ENCODE measurements at regions not wholly inside any gene's neighbourhood (a gene's known extent, or its start where the extent isn't known, plus 50 kb on each side); places are given as distances from the start of the nearest gene placed in this dataset.
A peak's percentile ranks its signal among the peaks of the same experiment; 100 is the strongest.

DNA sequence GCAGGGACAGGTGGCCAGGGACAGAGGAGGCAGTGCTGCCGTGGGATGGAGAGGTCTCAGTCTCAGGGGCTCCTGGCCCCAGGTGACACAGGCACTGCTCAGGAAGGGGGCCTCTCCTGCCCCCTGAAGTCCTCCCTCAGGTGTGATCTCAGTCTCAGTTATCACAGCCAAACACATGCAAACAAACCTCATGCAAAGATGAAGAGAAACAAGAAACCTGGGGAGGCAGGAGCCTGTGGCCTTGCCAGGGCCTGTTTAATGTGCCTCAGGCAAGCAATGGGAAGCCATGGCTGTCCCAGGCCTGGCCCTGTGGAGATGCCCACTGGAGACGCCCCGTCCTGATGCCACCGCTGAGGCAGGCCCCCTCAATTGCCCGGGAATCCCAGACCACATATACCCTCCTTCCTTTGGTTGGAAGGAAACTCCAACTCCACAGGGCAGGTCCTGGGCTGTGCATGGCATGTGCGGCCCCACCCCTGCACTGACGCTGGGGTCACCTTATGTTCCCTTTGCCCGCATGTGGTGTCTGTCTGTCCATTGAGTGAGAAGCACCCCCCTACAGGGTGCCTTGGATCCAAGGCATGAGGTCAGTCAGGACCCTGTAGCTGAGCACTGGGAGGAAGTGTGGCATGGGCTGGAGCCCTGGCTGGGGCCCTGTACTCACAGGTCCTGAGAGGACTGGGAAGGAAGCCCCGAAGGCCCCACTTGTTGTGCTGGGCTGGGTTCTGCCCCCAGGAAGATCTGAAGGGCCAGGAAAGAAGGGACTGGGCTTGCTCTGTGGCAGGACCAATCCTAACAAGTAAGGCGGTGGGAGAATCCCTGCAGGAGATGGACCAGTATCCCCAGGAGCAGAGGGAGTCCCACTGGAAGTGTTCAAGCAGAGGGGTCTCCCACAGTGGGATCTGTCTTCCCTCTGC, 68.8 kb upstream of the RAB6C start:
- H3K9me3 ChIP-seq: no peaks in the 10 kb centered on the region
- peak in 1 of 2 donors; percentile 47 for DNase-seq (ENCODE audit: low spot score in 2 of 2)
- H3K4me1 ChIP-seq: no peaks in the 10 kb centered on the region
- no peaks in the 10 kb centered on the region for H3K27me3 ChIP-seq
- intact Hi-C loops (cut with DNase I): no loop called here
- no peaks in the 10 kb centered on the region for H3K36me3 ChIP-seq
- no peak overlapping the region for H3K4me3 ChIP-seq
- H3K27ac ChIP-seq: no peak overlapping the region
- no peak for TF ChIP-seq CTCF (IDR thresholded peaks at IDR 0.05)

DNA sequence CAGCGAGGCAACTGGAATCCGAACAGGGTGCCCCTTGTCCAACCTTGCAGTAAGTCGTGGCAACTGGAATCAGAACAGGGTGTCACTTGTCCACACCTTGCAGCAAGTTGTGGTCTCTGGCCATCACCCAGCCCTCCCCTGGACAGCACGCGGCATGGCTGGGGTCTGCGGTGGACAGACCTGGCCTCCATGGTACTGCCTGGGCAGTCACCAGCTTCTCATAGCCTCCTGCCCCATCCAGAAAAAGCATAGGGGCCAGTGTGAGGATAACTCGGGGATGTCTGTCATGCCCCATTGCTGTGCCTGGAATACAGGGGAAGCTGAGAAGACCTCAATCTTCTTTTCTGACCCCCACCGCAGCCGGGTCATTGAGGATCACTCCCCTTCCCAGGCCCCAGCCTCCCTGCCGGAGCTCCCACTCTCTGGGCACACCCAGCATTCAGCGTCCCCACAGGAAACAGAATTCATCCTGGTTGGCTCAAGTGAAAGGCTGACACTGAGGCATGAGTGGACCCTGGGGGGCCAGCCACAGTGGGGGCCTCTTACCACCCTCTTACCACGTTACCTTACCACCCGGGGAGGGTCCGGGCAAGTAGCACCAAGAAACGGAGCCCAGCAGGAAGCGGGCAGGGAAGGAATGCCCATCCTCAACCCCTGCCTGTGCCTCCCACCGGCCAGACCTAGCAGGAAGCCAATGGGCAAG, 68.0 kb upstream of the RAB6C start:
- Histone ChIP-seq H3K27ac (no peak overlapping the region), H3K9me3 (no peaks in the 10 kb centered on the region), H3K27me3 (no peaks in the 10 kb centered on the region), H3K4me1 (no peaks in the 10 kb centered on the region), H3K4me3 (no peak overlapping the region), H3K36me3 (no peaks in the 10 kb centered on the region)
- DNase-seq (ENCODE audit: low spot score in 2 of 2): peak in 1 of 2 donors; percentile 48
- TF ChIP-seq CTCF (IDR thresholded peaks at IDR 0.05): no peak
- intact Hi-C loops (cut with DNase I): no loop called here

GRCh38 chr2:129912066-129912820, 67.2 kb upstream of the RAB6C start:
- no peaks in the 10 kb centered on the region for H3K27me3 ChIP-seq
- H3K4me1 ChIP-seq: no peaks in the 10 kb centered on the region
- H3K27ac ChIP-seq: no peak overlapping the region
- DNase-seq (ENCODE audit: low spot score in 2 of 2): peak in 1 of 2 donors; percentile 40
- intact Hi-C loops (cut with DNase I): no loop called here
- no peak overlapping the region for H3K4me3 ChIP-seq
- H3K36me3 ChIP-seq: no peaks in the 10 kb centered on the region
- no peak for TF ChIP-seq CTCF (IDR thresholded peaks at IDR 0.05)
- peaks cover 0 to 1% of the 10 kb centered on the region in 2 donors for H3K9me3 ChIP-seq

DNA sequence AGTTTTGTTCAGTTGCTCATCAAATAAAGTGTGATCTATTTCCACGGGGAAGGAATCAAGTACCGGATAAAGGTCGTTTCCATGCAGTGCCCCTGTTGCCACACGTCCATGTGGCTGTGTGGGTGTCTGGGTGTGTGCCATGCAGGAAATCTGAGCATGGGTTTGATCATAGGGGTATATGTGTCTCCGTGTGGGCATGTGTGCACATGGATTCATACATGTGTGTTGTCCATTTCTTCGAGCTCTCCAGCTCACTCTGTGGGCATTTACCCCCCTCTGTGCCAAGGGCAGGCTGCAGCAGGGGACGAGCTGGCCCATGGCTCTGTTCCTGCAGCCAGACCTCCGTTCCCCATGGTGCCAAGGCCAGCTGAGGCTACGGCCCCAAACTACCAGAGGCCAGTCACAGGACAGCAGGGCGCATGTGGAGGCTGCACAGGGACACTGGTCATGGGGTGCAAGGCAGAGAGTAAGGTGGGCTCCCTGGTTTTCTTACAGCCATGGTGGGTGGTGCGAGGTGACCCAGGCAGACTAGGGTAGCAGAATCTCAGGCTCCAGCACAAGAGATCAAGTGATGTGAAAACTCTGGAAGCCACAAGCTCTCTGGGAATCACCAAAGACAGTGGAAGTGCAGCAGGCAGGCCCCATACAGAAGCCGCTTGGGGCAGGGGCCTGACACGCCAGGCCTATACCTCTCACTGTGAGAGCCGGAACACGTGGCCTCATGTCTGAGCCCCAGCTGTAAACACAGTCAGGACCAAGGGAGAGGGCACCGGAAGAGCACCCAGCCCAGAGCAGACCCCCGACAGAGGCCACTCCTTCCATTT, 66.4 kb upstream of the RAB6C start:
- intact Hi-C loops (cut with DNase I): no loop called here
- peak in 1 of 2 donors; percentile 52 for DNase-seq (ENCODE audit: low spot score in 2 of 2)
- H3K9me3 ChIP-seq: peaks cover 0 to 10% of the 10 kb centered on the region in 2 donors
- H3K36me3 ChIP-seq: no peaks in the 10 kb centered on the region
- no peak for TF ChIP-seq CTCF (IDR thresholded peaks at IDR 0.05)
- no peaks in the 10 kb centered on the region for H3K27me3 ChIP-seq
- H3K4me3 ChIP-seq: no peak overlapping the region
- no peak overlapping the region for H3K27ac ChIP-seq
- H3K4me1 ChIP-seq: no peaks in the 10 kb centered on the region
